ENCODE measurements at regions not wholly inside any gene's neighbourhood (a gene's known extent, or its start where the extent isn't known, plus 50 kb on each side); places are given as distances from the start of the nearest gene placed in this dataset.

DNA sequence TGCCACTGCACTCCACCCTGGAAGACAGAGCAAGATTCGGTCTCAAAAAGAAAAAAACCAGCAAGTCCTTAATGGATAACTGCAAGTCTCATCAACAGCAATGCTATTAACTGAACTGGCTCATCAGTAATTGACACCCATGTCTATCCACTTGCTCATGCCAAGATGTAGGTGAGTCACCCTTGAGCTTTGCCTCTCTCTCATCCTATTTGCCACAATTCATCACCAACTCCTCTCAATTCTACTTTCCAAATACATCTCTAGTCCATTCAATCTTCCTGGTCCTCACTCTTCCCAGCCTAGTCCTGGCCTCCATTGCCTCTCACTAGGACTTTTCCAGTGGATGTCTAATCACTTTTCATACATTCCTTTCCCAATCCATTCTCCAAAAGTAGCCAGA is 103.7 kb upstream of the PRMT6 start:
- no peak for DNase-seq (ENCODE audit: extremely low read depth, low read depth)

DNA sequence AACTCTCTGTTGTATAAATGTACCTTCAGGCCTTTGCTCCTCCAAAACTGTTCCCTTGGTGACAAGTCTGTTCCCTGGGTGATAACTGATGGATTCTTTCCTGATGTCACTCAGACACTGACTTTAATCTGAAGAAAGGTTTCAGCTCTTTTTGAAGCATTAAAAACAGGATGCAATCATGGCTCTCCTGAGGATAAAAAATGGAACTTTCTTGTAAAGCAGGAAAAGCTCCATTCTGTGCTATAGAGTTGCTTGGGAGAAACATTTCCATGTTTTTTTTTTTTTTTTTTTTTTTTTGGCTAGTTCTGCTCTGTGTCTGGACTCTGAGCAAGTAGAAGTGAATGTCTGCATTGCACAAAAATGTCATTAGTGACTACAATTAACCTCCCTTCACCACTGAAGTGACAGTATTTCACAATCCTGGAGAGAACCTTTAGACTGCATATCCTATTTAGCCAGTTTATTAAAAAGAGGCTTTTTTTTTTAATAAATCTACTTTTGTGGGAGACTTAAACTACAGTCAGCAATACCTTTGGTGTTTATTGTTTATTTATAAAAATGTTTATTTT is 101.7 kb upstream of the PRMT6 start:
- no peak for DNase-seq (ENCODE audit: extremely low read depth, low read depth)
- TF ChIP-seq, protein P1, sequence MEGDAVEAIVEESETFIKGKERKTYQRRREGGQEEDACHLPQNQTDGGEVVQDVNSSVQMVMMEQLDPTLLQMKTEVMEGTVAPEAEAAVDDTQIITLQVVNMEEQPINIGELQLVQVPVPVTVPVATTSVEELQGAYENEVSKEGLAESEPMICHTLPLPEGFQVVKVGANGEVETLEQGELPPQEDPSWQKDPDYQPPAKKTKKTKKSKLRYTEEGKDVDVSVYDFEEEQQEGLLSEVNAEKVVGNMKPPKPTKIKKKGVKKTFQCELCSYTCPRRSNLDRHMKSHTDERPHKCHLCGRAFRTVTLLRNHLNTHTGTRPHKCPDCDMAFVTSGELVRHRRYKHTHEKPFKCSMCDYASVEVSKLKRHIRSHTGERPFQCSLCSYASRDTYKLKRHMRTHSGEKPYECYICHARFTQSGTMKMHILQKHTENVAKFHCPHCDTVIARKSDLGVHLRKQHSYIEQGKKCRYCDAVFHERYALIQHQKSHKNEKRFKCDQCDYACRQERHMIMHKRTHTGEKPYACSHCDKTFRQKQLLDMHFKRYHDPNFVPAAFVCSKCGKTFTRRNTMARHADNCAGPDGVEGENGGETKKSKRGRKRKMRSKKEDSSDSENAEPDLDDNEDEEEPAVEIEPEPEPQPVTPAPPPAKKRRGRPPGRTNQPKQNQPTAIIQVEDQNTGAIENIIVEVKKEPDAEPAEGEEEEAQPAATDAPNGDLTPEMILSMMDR (IDR thresholded peaks at IDR 0.05; ENCODE audit: low read depth, low read length): no peak

More for the DNA sequence above, 103.7 kb upstream of the PRMT6 start:
- TF ChIP-seq, protein P1 (IDR thresholded peaks at IDR 0.05; ENCODE audit: low read depth, low read length): no peak

DNA sequence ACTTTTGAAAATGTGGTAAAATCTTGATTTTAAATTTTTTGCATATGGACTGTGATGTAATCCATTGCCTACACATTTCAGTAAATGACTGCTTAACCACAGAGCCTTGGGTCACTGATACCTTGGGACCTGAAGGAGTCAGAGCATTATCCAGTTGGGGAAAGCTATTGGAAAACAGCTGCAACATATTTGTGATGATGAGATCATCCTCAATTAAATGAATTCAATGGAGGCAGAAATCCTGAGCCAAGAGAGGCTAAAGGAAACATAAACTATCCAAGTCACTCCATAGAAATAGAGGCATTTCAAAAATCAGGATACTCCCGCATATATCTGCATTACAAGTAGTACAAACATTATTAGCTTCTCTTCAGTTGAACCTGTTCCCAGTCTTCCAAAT is 99.8 kb upstream of the PRMT6 start:
- DNase-seq (ENCODE audit: extremely low read depth, low read depth): no peak
- TF ChIP-seq, protein P1 (IDR thresholded peaks at IDR 0.05; ENCODE audit: low read depth, low read length): no peak

DNA sequence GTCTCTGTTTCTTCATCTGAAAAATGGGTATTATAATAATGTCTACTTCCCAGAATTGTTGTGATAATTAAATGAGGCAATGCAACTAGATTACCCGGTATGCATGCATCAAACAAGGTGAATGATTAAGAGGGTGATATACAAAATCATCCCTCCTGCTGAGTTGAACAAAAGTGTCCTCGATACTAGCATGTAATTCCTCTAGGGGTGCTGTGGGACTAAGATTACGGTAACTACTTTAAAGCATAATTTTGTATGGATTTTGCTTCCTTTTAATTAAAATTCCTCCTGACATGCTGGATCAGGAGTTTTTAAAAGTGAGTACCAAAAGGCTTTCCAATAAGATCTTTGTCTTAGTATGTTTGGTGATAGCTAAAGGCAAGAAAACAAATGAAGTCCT is 98.7 kb upstream of the PRMT6 start:
- TF ChIP-seq, protein P1 (IDR thresholded peaks at IDR 0.05; ENCODE audit: low read depth, low read length): no peak

DNA sequence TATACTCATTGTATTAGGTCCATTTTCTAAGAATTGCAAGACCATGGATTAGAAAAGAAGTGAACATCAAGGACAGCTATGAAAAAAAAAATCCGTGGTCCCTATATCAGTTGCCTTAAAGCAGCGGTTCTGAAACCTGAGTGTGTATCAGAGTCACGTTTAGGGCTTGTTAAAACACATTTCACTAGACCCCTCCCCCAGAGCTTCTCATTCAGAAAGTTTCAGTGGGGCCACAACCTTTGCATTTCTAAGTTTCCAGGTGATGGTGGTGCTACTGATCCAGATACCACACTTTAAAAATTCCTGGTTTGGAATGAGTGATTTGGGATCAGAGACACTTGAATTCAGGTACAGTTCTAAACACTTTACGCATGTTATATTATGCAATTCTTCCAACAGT is 96.1 kb upstream of the PRMT6 start:
- no peak for DNase-seq (ENCODE audit: extremely low read depth, low read depth)
- TF ChIP-seq, protein P1 (IDR thresholded peaks at IDR 0.05; ENCODE audit: low read depth, low read length): no peak

More for the DNA sequence above, 98.7 kb upstream of the PRMT6 start:
- no peak for DNase-seq (ENCODE audit: extremely low read depth, low read depth)

DNA sequence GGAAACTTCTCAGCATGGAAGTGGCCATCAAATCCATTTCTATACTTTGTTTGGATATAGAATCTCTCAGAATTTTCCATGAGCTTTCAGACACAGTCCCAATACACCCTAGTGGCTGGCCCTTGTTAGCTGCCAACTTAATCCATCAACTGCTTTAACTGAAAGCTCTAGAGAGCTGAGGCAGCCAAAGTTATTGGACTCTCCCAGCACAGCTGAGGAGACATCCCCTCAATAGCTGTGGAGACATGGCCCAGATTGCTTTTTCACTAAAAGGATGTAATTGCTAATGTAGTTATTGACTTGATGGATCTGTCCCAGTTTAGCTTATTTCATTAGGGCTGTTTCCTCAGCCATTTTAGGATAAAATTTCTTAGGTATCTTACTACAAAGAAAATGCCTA is 94.8 kb upstream of the PRMT6 start:
- DNase-seq (ENCODE audit: extremely low read depth, low read depth): no peak
- TF ChIP-seq, protein P1 (IDR thresholded peaks at IDR 0.05; ENCODE audit: low read depth, low read length): no peak

DNA sequence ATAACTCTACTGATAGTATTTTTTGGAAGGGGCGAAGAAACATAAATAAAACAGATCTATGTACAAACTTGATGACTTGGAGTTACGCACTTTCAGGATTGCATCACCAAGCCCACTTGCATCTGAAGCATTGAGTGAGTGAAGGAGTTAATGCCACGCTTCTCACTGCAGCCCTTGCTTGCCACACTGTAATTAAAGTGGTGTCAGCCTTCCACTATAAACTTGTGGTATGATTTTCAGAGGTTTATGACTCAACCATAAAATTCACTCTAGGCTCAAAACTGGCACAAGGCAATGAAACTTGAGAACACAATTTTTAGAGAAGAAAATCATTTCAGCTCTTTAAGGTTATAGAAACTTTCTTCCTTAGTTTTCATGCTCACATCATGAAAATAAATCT is 93.9 kb upstream of the PRMT6 start:
- no peak for DNase-seq (ENCODE audit: extremely low read depth, low read depth)
- TF ChIP-seq, protein P1 (IDR thresholded peaks at IDR 0.05; ENCODE audit: low read depth, low read length): no peak
